Smooth muscle cell (in vitro differentiated cells): ENCODE measurements at regions not wholly inside any gene's neighbourhood (a gene's known extent, or its start where the extent isn't known, plus 50 kb on each side); places are given as distances from the start of the nearest gene placed in this dataset.

ENCODE experiments used
- DNase-seq: peaks from one replicate; lab custom pipeline; 2025; ENCODE audit not compliant: unreplicated experiment; lab: John Stamatoyannopoulos, UW
- H2AFZ ChIP-seq: fragments of 200-600 bp; sonication (generic); 2 replicates; pipeline ENCODE4 v1.6.0; 2016; ENCODE audit warnings: antibody characterized with exemption, low read depth, mild to moderate bottlenecking
- H3F3A ChIP-seq: fragments of 200-600 bp; sonication (generic); 2 replicates; pipeline ENCODE4 v1.6.0; 2017; ENCODE audit warnings: antibody characterized with exemption, low read depth
- H3K27ac ChIP-seq: fragments of 200-600 bp; sonication (generic); 2 replicates; pipeline ENCODE4 v1.5.1; 2016; ENCODE audit warnings: low read depth, mild to moderate bottlenecking
- H3K27me3 ChIP-seq: fragments of 200-600 bp; sonication (generic); 2 replicates; pipeline ENCODE4 v1.6.1; 2016; ENCODE audit warnings: low read depth, mild to moderate bottlenecking
- H3K36me3 ChIP-seq: fragments of 200-600 bp; sonication (generic); 2 replicates; pipeline ENCODE4 v1.5.1; 2016; ENCODE audit warnings: low read depth
- H3K4me1 ChIP-seq: fragments of 200-600 bp; sonication (generic); 2 replicates; pipeline ENCODE4 v1.5.1; 2016; ENCODE audit warnings: low read depth
- H3K4me2 ChIP-seq: fragments of 200-600 bp; sonication (generic); 2 replicates; pipeline ENCODE4 v1.6.0; 2016; ENCODE audit warnings: mild to moderate bottlenecking
- H3K4me3 ChIP-seq: fragments of 200-600 bp; sonication (generic); 2 replicates; pipeline ENCODE4 v1.5.1; 2016; ENCODE audit warnings: mild to moderate bottlenecking
- H3K79me2 ChIP-seq: fragments of 200-600 bp; sonication (generic); 2 replicates; pipeline ENCODE4 v1.6.0; 2016; ENCODE audit warnings: low read depth, mild to moderate bottlenecking
- H3K9ac ChIP-seq: fragments of 200-600 bp; sonication (generic); 2 replicates; pipeline ENCODE4 v1.6.0; 2016; ENCODE audit warnings: low read depth
- H3K9me3 ChIP-seq: fragments of 200-600 bp; sonication (generic); replicated peaks from 2 replicates; pipeline ENCODE4 v1.5.1; 2016; ENCODE audit warnings: low read depth
- H4K20me1 ChIP-seq: fragments of 200-600 bp; sonication (generic); 2 replicates; pipeline ENCODE4 v1.6.0; 2016; ENCODE audit warnings: low read depth
- WGBS: methylation state at CpG from one replicate; pipeline ENCODE4 v1.1.7; 2016; ENCODE audit warnings: low lambda C conversion rate; 5-methylcytosine and 5-hydroxymethylcytosine counted together
- TF ChIP-seq, protein P1 (sequence below): fragments of 200-600 bp; sonication (generic); IDR thresholded peaks from 2 replicates; pipeline ENCODE4 v1.5.1; 2017; ENCODE audit warnings: borderline replicate concordance, mild to moderate bottlenecking, antibody characterized with exemption; ENCODE audit not compliant: insufficient read depth, poor library complexity, severe bottlenecking

DNA sequence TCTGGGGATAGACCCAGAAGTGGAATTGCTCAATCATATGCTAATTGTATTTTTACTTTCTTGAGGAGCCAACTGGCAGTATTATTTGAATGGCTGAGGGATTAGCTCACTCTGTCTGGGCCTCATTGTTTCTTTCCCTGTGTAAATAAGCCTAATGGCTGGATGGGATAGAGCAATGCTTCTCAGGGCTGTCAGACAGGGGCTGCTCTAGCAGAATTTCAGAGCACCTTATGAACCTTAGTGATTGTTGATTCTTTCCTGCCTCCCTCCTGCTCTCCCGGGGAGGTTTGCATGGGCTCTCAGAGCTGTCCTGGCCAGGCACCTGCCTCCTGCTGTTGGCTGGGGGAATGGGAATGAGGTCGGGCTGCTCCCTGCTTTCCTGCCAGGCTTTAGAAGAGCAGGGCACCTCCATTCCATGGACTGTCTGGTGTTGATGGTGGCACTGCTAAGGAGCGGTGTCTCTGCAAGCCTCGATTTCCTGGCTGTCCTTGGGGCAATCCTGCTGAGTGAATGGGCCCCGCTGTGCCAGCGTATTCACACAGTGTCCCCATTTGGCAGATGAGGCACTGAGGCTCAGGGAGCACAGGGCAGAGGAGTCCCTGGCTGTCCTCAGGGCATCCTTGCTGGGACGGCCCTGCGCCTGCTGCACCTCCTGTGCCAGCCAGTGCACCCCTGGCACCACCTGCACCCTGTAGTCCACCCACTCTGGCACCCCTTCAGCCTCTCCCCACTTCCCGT lies 468.2 kb upstream of the HS6ST1 start:
- Histone ChIP-seq H3K36me3 (no peaks in the 10 kb centered on the region), H3K4me3 (no peak overlapping the region), H3K4me2 (no peak overlapping the region), H3K9ac (no peak overlapping the region), H3K9me3 (no peaks in the 10 kb centered on the region), H4K20me1 (no peaks in the 10 kb centered on the region), H3K27me3 (no peaks in the 10 kb centered on the region), H3K27ac (no peak overlapping the region), H3K4me1 (peaks cover 11% of the 10 kb centered on the region), H2AFZ (no peak overlapping the region), H3K79me2 (no peaks in the 10 kb centered on the region), H3F3A (no peaks in the 10 kb centered on the region)
- no peak for DNase-seq
- TF ChIP-seq, protein P1, sequence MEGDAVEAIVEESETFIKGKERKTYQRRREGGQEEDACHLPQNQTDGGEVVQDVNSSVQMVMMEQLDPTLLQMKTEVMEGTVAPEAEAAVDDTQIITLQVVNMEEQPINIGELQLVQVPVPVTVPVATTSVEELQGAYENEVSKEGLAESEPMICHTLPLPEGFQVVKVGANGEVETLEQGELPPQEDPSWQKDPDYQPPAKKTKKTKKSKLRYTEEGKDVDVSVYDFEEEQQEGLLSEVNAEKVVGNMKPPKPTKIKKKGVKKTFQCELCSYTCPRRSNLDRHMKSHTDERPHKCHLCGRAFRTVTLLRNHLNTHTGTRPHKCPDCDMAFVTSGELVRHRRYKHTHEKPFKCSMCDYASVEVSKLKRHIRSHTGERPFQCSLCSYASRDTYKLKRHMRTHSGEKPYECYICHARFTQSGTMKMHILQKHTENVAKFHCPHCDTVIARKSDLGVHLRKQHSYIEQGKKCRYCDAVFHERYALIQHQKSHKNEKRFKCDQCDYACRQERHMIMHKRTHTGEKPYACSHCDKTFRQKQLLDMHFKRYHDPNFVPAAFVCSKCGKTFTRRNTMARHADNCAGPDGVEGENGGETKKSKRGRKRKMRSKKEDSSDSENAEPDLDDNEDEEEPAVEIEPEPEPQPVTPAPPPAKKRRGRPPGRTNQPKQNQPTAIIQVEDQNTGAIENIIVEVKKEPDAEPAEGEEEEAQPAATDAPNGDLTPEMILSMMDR, result no peak
- 86% methylated on average over 9 of the region's 9 CpGs for WGBS

DNA sequence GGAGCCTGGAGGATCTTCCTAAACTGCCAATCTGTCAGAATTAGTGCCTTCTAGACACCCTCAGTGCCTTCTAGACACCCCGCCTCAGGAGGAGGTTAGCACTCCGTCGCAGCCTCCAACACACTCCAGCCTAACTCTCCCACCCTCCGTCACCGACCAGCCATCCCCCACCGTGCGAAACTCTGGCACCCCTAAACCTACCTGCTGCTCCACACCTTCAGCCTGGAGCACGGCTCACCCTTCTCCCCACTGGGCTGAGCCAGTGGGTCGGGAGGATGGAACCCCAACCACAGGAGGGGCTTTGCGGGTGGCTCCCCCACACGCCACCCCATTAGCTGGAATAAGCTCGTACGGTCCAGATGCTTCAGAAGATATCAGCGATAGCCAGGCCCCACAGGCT lies 468.9 kb upstream of the HS6ST1 start:
- H3K27me3 ChIP-seq, result no peaks in the 10 kb centered on the region

DNA sequence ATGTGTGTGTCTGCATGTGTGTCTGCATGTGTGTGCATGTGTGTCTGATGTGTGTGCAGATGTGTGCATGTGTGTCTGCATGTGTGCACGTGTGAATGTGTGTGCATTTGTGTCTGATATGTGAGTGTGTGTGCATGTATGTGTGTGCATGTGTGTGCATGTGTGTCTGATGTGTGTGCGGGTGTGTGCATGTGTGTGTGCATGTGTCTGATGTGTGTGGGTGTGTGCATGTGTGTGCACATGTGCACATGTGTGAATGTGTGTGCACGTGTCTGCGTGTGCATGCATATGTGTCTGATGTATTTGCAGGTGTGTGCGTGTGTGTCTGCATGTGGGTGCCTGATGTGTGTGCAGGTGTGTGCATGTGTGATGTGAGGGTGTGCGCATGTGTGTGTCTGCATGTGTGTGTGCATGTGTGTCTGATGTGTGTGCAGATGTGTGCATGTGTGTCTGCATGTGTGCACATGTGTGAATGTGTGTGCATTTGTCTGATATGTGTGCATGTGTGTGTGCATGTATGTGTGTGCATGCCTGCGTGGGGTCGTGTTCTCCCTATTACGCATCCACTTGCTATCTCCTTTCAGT lies 470.1 kb upstream of the HS6ST1 start:
- Histone ChIP-seq H3K9me3 (no peaks in the 10 kb centered on the region), H3K4me2 (no peak overlapping the region), H3K4me3 (no peak overlapping the region), H3K4me1 (peaks cover 11% of the 10 kb centered on the region), H3F3A (no peaks in the 10 kb centered on the region), H3K27me3 (no peaks in the 10 kb centered on the region), H3K27ac (no peak overlapping the region), H4K20me1 (no peaks in the 10 kb centered on the region), H3K9ac (no peak overlapping the region), H2AFZ (no peak overlapping the region), H3K79me2 (no peaks in the 10 kb centered on the region), H3K36me3 (no peaks in the 10 kb centered on the region)
- 88% methylated on average over 9 of the region's 9 CpGs for WGBS
- TF ChIP-seq, protein P1, result no peak
- DNase-seq, result no peak

More for the DNA sequence above, 468.9 kb upstream of the HS6ST1 start:
- no peak for DNase-seq
- H3K36me3 ChIP-seq, result no peaks in the 10 kb centered on the region
- H2AFZ ChIP-seq, result no peak overlapping the region
- H3K4me1 ChIP-seq, result peaks cover 11% of the 10 kb centered on the region
- no peak overlapping the region for H3K9ac ChIP-seq
- H3K27ac ChIP-seq, result no peak overlapping the region
- no peaks in the 10 kb centered on the region for H4K20me1 ChIP-seq
- H3K4me3 ChIP-seq, result no peak overlapping the region
- H3K9me3 ChIP-seq, result no peaks in the 10 kb centered on the region
- no peaks in the 10 kb centered on the region for H3F3A ChIP-seq
- no peak overlapping the region for H3K4me2 ChIP-seq
- WGBS, result 90% methylated on average over 14 of the region's 14 CpGs
- TF ChIP-seq, protein P1, result no peak
- H3K79me2 ChIP-seq, result no peaks in the 10 kb centered on the region
